GM20431 (cell line): ENCODE measurements at regions not wholly inside any gene's neighbourhood (a gene's known extent, or its start where the extent isn't known, plus 50 kb on each side); places are given as distances from the start of the nearest gene placed in this dataset.

Source experiments
- in situ Hi-C: fragments of 300-500 bp; cut with MseI, MboI; formaldehyde crosslinking; loops from one replicate; pipeline ENCODE4 v1.15.0; 2020; ENCODE audit warnings: low sequenced_read_pairs; ENCODE audit not compliant: unreplicated experiment

DNA sequence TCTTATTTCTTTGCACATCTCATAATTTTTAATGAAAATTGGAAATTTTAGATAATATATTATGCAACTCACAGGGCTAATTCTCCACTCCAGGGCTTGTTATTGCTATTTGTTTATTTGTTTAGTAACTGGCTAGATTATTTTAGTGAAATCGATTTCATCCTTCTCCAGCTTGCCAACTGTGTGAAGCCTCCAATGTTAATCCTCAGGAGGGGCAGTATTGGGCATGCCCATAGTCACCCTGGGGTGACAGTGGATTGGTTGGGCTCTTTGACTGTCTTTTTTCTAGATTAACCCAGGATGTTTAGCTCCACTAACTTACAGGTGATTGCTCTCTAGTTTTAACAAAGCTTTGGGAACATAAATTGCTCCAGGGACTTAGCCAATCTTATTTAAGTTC, 450.1 kb downstream of the BMP2 start:
- in situ Hi-C loops, result no loop called here

DNA sequence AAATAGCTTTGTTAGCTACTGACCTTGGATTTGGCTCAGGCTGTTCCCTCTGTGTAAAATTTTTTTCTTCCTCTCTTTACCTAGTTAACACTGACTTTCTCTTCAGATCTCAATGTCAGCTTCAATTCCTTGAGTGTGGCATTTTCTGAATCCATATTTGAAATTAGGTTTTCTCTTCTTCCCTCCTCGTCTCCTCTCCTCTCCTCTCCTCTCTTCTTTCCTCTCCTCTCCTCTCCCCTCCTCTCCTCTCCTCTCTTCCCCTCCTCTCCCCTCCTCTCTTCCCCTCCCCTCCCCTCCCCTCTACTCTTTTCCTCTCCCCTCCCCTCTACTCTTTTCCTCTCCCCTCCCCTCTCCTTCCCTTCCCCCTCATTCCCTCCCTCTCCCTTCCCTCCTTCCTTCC, 453.3 kb downstream of the BMP2 start:
- in situ Hi-C loops, result no loop called here

DNA sequence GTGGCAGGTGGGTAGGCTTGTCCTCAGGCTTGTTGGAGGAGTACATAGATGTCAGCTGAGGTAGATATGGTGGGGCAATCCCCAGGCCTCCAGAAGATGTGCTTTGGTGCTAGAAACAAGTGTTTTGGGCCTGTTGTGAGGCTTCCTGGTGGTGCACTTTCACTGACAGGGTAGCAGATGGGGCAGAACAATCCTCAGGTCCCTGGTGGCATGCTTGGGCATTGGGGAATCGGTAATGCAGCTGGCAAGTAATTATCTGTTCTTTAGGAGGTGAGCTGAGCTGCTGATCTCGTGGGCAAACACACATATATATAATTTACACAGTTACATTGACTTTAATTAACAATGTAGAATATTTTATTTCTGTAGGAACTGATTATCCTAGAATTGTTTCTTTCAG, 458.7 kb downstream of the BMP2 start:
- in situ Hi-C loops, result no loop called here

DNA sequence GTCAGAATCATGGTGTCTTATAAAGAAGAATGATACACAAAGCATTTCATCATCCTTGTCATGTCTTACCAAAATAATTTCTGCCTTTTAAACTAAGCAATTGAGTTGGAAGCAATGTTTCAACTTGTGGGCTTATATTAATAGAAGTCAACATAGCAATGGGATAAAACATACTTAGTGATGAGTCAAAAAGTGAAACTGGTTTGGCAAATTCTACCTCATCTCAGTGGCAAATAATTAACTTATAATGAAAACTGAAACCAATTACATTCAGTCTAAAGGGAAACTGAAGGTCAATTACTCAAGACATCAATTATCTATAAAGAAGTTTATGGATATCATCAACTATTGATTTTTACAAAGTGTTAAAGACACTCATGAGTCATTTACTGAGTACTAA, 463.8 kb downstream of the BMP2 start:
- in situ Hi-C loops, result no loop called here

DNA sequence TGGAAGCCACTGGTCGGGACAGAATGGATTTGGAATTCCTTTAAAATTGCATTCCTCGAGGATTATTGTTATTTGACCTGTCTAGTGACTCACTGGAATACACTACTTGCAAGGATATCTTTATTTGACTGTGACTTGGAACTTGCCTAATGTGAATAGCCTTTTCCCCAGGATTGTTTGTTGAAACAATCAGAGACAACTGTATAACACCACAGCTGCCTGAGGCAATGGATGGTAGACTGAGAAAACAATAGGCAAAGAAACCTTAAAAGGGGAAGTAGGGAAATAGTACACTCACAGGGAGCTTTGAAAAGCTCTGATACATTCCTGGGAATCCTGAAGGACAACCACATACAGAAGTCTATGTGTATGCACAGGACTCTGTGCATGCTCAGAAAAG, 465.3 kb downstream of the BMP2 start:
- in situ Hi-C loops, result no loop called here

DNA sequence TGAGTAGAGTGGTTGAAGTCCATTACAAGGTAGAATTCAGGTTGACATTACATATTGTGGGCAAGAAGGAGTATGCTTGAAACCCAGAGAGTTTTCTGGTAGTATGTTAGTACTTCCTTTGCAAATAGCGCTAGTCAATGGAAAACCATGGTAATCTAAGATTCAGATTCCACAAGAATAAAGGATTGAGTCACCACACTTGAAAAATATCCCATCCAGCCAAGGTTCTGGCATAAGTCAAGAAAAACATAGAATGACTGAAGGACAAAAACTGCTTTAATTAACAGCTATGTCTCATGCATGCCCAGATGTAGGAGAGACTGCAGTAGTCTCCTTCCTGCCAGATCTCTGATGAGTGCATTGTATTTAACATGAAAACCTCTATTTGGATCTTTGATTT, 469.8 kb downstream of the BMP2 start:
- in situ Hi-C loops, result no loop called here

DNA sequence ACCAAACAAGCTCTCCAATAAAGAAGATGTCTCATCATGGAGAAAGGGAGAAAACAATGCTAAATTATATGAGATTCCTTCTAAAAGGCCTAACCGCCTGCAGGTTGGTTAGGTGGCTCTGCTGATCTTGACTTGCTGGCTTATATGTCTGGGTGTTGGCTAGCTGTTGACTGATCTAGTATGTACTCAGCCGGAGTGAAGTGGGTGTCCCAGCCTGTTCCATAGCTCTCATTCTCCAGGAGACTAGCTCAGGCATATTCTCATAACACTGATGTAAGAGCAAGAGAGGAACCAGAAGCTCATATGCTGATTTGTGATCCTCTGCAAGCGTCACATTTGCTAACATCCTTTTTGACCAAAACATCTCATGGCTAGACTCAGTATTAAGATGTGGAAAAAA, 473.0 kb downstream of the BMP2 start:
- in situ Hi-C loops, result no loop called here

DNA sequence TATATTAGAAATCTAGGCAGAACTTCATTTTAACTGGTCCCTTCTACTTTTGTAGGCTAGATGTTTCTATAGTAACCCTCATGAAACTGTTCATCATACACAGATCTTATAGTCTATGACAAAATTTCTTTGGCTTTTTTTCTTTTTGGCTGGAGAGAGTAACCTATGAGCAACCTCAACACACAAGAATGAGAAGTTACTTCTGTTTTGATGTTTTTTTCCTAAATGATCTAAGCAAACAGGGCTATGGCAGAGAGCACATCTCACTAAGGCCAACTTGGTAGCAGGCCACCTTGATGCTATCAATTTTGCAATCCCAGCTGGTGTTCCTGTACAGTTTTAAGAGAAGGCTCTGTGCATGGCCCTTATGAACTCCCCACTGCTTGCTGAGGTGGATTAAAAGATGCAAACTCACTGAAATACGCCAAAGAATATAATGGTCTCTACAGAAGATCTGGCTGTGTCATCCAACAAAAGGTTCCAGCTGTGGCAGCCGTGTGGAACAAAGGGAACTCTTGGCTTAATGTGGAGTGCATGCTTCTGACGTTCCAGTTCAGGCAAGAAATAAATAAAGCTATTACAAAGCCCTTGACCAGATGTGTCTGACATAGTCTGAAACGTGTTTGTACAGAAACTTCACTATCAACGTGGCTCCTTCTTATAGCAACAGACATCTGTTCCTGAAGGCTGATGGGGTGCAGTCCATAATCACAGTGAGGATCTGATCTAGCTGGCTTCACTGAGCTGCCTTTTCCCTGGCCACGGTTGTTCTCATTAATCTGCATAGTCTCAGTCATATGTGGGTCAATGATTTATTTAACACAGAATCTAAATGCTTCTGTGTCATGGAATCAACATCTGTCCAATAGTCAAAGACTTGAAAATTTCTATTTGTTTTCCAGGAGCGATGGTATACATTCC, 481.1 kb downstream of the BMP2 start:
- in situ Hi-C loops, result no loop called here

DNA sequence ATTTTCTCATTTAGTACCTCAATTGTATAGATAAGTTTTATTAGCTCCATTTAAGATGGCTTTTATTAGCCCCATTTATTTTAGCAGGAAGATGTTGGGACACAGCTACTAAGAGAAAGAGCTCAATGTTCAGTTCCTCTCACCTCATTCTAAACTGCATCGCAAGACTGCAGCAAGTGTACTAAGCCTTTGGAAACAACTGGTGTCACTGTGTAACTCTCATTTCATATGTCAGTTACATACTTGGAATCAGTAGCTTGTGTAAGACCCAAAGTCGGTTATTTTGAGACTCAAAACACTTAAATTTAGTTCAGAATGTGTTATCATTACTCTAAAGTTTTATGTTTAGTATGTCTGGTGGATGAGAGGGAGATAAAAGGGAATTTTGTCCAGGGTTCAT, 482.9 kb downstream of the BMP2 start:
- in situ Hi-C loops, result no loop called here

DNA sequence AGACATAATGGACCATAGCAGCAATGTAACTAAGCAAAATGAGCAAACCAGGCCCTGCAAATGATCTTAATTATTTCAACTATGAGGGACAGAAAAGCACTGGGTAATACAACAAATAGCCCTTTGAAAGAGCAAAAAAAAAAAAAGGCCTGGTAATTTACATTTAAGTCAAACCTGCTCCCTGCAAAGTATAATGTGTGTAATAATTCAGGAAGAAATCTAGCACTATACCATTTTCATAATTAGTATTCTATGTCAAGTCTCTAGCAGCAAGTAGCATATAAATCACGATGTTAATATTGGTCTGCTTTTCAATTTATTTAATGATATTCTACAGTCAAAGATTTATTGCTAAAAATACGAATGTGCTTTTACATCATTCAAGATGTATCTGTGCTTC, 489.6 kb downstream of the BMP2 start:
- in situ Hi-C loops, result no loop called here

DNA sequence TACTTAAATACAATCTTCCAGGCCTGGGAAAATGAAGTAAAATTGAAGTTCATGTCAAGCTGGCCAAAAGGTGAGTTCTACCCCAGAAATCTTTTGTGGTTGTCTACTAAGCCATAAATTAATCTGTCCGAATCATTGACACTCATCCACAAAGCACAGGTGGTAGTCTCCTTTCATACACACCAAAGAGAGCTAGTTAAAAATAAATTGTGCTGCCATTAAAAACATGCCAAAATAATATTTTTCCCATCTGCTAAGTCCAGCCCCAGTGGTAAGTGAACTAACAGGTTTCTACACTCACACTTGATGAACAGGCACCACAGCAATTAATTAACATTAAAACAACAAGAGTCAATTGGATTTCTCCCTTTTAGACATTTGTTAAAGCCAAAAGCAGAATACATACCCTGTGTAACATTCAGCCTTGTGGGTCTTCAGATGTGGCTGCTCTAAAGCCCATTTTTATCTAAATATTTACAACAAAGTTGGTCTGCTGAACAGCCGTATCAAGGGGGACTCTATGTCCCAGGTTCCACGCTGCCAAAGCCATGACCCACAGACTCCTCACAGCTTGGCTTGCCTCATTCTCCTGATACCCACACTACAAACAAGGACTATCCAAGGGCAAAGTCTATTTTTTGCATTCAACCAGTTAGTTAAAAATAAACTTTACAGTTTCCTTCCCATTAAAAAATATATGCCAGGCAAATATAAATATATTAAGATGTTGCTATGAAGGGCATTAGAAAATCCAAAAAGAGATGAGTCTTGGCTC, 490.4 kb downstream of the BMP2 start:
- in situ Hi-C loops, result no loop called here

DNA sequence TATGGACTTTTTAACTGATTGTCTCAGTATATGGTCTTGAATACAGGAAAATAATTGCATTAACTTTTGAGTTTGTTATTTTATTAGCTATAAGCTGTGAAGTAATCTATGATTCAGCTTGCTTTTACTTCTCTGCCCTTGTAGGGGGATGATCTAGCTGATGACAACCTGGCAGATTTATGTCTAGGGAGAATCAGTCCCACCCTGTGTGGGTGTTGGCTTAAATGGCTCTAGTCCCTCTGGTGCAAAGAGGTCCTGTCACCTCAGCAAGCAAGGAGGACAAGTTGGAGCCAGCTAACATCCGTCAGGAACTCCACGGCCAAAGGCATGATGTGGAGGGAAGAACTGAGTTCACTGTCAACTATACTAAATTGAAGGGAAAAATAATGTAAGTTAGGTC, 495.3 kb downstream of the BMP2 start:
- in situ Hi-C loops, result no loop called here

DNA sequence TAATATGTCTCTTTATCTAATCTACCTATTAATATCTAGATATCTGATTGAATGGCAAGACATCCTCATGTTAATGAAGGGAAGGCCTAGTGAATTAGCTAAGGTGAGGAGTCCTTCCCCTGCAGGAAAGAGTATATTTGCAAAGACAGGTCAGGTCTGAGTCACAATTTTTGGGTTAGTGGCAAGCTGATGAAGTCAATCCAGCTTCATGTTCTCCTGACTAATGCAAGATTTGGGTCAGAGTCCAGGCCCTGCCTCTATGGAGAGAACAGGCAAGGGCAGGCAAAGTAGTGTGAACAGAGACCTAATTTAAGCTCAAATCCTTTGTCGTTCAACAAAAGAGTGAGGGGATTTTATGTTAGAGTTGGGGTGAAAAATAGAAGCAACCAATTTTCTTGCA, 496.7 kb downstream of the BMP2 start:
- in situ Hi-C loops, result no loop called here

DNA sequence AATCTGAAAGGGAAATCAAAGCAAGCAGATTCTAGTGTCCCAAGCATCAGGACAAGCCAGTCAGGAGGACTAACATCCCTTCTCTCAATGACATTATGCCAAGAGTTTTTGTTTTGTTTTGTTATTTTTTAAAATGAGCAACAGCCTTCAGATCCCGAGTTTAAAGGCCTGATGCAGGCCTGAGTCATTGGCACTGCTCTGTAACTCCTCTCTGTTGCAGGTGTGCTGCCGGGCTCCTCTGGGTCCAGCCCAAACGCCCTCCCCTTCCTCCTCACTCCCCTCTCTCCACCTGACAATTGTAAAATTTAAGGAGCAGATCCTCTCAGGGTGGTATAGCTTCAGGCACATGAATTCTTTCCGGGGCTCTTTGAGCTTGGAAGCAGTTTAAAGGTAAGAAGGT, 502.0 kb downstream of the BMP2 start:
- in situ Hi-C loops, result no loop called here

DNA sequence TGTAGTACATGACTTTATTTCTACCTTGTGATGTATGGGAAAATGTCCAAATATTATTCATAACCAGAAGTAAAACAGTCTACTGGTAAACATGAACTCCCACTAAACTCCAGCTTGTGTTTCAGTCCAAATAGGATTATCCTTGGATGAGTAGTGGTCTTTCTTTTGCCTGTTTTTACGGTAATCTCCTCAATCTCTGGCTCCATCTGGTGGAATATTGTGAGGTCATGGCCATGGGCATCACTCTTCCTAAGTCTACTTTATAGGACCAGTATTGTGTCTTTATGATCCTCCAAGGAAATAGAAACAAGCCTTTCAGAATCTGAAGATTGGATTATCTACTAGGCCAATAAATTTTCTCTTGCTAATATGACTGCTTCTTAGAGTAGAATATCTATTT, 505.0 kb downstream of the BMP2 start:
- in situ Hi-C loops, result no loop called here

DNA sequence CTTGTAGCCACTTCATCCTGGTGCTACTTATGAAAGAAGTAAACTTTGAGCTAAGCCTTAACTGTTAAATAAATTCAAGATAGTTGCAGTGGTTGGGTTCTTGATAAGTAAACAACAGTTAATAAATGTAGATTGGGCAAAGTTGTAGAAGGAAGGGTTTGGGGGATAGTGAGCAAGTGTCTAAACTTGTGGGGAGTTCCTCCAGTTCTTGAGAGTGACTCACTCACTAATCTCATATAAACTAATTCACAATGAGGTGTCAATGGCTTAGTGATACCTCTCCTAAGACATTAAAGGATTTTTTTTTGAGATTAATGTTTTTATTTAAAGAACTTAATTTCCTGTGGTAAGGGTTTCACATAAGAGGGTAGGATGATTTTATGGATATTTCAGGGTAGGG, 507.4 kb downstream of the BMP2 start:
- in situ Hi-C loops, result loop anchor here (25.0 kb wide), 2 partner anchors 163 to 513 kb away; partner anchors contain the start of gene BMP2

DNA sequence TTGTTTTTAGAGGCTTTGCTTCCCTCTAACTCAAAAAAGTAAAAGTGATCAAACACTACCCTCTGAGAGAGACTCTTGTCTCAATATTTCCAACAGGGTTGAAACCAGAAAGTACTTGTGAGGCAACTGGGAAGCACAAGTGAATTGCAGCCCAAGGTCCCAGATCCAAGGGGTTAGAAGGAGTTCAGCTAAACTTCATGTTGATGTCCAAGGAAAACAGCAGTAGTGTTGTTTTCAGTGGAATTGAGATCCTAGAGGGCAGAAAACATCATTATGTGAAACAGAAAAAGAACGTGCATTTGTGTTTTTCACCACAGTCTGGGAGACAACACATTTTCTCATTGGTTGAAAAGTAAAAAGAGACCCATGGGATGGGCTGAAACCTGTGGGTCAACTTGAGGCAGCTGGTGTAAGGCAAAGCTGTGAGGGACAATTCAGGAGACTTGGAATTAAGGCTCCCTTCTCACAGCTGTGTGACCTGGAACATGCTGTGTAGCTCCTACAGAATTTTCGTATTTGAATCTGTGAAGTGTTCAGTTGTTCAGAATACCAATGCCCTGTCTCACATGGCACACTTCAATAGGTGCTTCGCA, 508.3 kb downstream of the BMP2 start:
- in situ Hi-C loops, result loop anchor here (25.0 kb wide), 2 partner anchors 163 to 513 kb away; partner anchors contain the start of gene BMP2

DNA sequence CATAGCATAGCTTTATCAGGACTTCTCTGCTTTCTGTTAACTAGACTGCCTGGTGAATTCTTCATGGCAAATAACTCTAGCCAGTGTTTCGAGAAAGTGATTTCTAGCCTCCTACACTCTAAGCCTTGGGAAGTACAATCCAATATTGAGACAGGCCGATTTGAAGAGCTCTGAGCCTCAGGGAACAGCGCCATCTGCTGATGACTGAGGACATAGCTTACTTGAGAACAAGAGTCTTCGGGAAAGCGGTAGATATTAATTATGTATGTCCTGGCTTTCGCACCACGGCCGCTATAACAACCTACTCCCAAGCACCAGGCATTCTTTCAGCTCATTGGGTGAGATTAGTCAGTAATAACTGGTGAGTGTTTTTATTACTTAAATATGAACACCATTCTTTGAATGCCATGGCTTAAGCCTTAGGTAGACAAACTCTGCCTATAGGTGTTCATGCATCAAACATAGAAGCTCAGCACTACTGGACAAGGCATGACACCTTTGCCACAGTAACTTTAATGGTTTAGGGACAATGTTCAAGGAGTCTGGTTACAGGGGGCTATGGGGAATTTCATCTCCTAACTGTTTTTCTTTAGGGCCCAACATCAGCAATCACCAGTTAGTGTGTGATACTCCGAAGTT, 518.6 kb downstream of the BMP2 start:
- in situ Hi-C loops, result loop anchor here (25.0 kb wide), 2 partner anchors 174 to 524 kb away; partner anchors contain the start of gene BMP2

DNA sequence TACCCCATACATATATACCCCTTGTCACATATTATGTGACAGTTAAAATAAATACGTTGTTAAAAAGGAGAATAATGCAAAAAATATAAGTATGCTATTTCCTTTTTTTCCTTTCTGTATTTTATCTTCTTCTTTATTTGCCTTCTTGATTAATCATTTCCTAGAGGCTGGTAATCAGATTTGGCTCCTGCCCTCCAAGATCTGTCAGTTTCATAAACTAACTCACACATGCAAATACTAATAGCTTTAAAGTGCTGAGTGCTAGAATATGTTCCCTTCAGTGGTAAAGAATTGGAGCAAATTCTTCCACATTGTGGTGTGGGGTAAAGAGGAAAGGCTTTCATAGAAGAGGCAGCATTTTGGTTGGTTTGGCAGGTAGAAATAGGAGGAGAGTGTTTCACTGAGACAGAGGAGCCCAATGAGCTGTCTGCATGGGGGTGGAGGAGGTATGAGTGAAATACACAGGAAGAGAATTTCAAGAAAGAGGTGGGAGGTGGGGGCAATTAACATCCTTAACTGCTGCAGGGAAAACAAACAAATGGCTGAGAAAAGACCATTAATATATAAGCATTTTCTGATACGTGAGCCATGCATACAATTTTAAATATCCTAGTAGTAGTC, 523.9 kb downstream of the BMP2 start:
- in situ Hi-C loops, result loop anchor here (25.0 kb wide), 2 partner anchors 179 to 529 kb away; partner anchors contain the start of gene BMP2

DNA sequence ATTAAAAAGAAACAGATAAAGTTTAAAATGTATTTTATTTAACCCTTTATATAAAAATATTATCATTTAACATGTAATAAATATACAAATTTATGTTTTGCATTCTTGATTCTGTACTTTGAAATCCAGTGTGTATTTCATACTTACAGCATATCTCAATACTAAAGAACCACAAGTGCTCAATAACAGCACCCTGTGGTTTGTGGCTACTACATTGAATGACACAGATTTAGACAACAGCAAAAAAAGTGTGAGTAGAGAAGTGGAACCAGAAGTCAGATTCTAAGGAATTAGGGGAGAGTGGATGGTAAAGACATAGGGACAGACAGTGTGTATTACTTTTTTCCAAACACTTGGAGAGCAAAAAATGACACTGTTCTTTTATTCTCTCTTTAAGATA, 524.5 kb downstream of the BMP2 start:
- in situ Hi-C loops, result loop anchor here (25.0 kb wide), 2 partner anchors 180 to 530 kb away; partner anchors contain the start of gene BMP2
